Esophagus muscularis mucosa (tissue), 4 donors: ENCODE measurements at regions not wholly inside any gene's neighbourhood (a gene's known extent, or its start where the extent isn't known, plus 50 kb on each side); places are given as distances from the start of the nearest gene placed in this dataset.

Experiments
- DNase-seq: peaks from one replicate; pipeline ENCODE4 v3.0.0-alpha.2; 2017; ENCODE audit errors: extremely low spot score
- H3K27ac ChIP-seq, 4 donors: fragments of 200-600 bp; sonication (generic); replicated peaks in 1 of 4; 1 replicate in 3 of 4; 2 replicates in 1 of 4; pipeline ENCODE4 v1.5.1; 2016 to 2019; ENCODE audit warnings: mild to moderate bottlenecking in 1 of 4
- H3K27me3 ChIP-seq, 4 donors: fragments of 200-600 bp; sonication (generic); one replicate each; pipeline versions ENCODE4 v1.5.1 to v1.6.0; 2016 to 2019
- H3K36me3 ChIP-seq, 4 donors: fragments of 200-600 bp; sonication (generic); one replicate each; pipeline ENCODE4 v1.5.1; 2016 to 2019
- H3K4me1 ChIP-seq, 4 donors: fragments of 200-600 bp; sonication (generic); one replicate each; pipeline ENCODE4 v1.5.1; 2016 to 2019
- H3K4me3 ChIP-seq, 4 donors: fragments of 200-600 bp; sonication (generic); 1 replicate in 2 of 4; 2 replicates in 2 of 4; pipeline ENCODE4 v1.5.1; 2016 to 2019; ENCODE audit warnings: mild to moderate bottlenecking in 4 of 4, moderate library complexity in 1 of 4
- H3K9me3 ChIP-seq, 4 donors: fragments of 200-600 bp; sonication (generic); 1 replicate in 3 of 4; 2 replicates in 1 of 4; pipeline ENCODE4 v1.5.1; 2016 to 2019
- CTCF ChIP-seq, 3 experiments: fragments of 200-600 bp in 2 of 3; fragments of 450-650 bp in 1 of 3; sonication (generic) in 2 of 3; IDR thresholded peaks; one replicate each; pipeline ENCODE4 v1.5.1; 2017 to 2019; ENCODE audit warnings: antibody characterized with exemption in 3 of 3, mild to moderate bottlenecking in 2 of 3, moderate library complexity in 1 of 3
- EP300 ChIP-seq: sonication (generic); formaldehyde crosslinking; IDR thresholded peaks from one replicate; pipeline ENCODE4 v1.6.1; 2017; ENCODE audit warnings: antibody characterized with exemption
- POLR2A ChIP-seq: fragments of 450-650 bp; IDR thresholded peaks from one replicate; pipeline ENCODE4 v1.6.1; 2017; ENCODE audit warnings: antibody characterized with exemption, moderate library complexity, mild to moderate bottlenecking, low read depth
- POLR2AphosphoS5 ChIP-seq, 2 donors: sonication (generic); formaldehyde crosslinking; IDR thresholded peaks; one replicate each; pipeline ENCODE4 v1.6.1; 2017; ENCODE audit warnings: antibody characterized with exemption in 2 of 2
- WGBS: methylation state at CpG from one replicate; pipeline ENCODE4 v1.1.5; 2018; 5-methylcytosine and 5-hydroxymethylcytosine counted together
- intact Hi-C: fragments of 100-400 bp; cut with DNase I; formaldehyde crosslinking; loops from one replicate; pipeline ENCODE4 v1.15.1; 2023

GRCh38 chr7:35995334-35995733 lies 157.7 kb upstream of the EEPD1 start:
- intact Hi-C loops, result no loop called here
- H3K27me3 ChIP-seq, result no peaks in the 10 kb centered on the region
- peaks cover 0 to 6% (median 0%) of the 10 kb centered on the region in 4 donors for H3K4me1 ChIP-seq
- DNase-seq, result peak; percentile 70
- H3K27ac ChIP-seq, result no peak overlapping the region
- no peaks in the 10 kb centered on the region for H3K9me3 ChIP-seq
- H3K4me3 ChIP-seq, result no peak overlapping the region
- TF ChIP-seq CTCF (IDR thresholded peaks at IDR 0.05) (no peak), EP300 (no peak), POLR2AphosphoS5 (IDR thresholded peaks at IDR 0.05) (no peak), POLR2A (no peak)
- 86% methylated on average over 4 of the region's 4 CpGs for WGBS
- H3K36me3 ChIP-seq, result no peaks in the 10 kb centered on the region

GRCh38 chr7:35998481-35998880 lies 154.6 kb upstream of the EEPD1 start:
- H3K27ac ChIP-seq, result no peak overlapping the region
- no peaks in the 10 kb centered on the region for H3K9me3 ChIP-seq
- no peak overlapping the region for H3K4me3 ChIP-seq
- no peak for TF ChIP-seq POLR2AphosphoS5 (IDR thresholded peaks at IDR 0.05)
- TF ChIP-seq POLR2A, result no peak
- no peak for TF ChIP-seq EP300
- no peak for TF ChIP-seq CTCF (IDR thresholded peaks at IDR 0.05)
- 91% methylated on average over 5 of the region's 5 CpGs for WGBS
- intact Hi-C loops, result no loop called here
- H3K4me1 ChIP-seq, result peaks cover 0 to 6% (median 0%) of the 10 kb centered on the region in 4 donors
- no peaks in the 10 kb centered on the region for H3K36me3 ChIP-seq
- peak; percentile 62 for DNase-seq
- no peaks in the 10 kb centered on the region for H3K27me3 ChIP-seq

GRCh38 chr7:36001546-36001945 lies 151.5 kb upstream of the EEPD1 start:
- no peak overlapping the region for H3K27ac ChIP-seq
- peak; percentile 50 for DNase-seq
- no peak overlapping the region for H3K4me3 ChIP-seq
- WGBS, result 99% methylated on average over 3 of the region's 3 CpGs
- no peaks in the 10 kb centered on the region for H3K4me1 ChIP-seq
- TF ChIP-seq EP300, result no peak
- no peak for TF ChIP-seq CTCF (IDR thresholded peaks at IDR 0.05)
- TF ChIP-seq POLR2AphosphoS5 (IDR thresholded peaks at IDR 0.05), result no peak
- TF ChIP-seq POLR2A, result no peak
- intact Hi-C loops, result no loop called here
- H3K36me3 ChIP-seq, result no peaks in the 10 kb centered on the region
- H3K27me3 ChIP-seq, result no peaks in the 10 kb centered on the region
- no peaks in the 10 kb centered on the region for H3K9me3 ChIP-seq

- Histone ChIP-seq H3K4me3 (no peak overlapping the region), H3K27me3 (no peaks in the 10 kb centered on the region), H3K36me3 (no peaks in the 10 kb centered on the region), H3K27ac (no peak overlapping the region), H3K9me3 (no peaks in the 10 kb centered on the region), H3K4me1 (no peaks in the 10 kb centered on the region)
- TF ChIP-seq EP300 (no peak), CTCF (IDR thresholded peaks at IDR 0.05) (no peak), POLR2AphosphoS5 (IDR thresholded peaks at IDR 0.05) (no peak), POLR2A (no peak)
- DNase-seq, result peak; percentile 14
- intact Hi-C loops, result no loop called here
- WGBS, result 94% methylated on average over 2 of the region's 2 CpGs
Observed at GRCh38 chr7:36002900-36003299, 150.2 kb upstream of the EEPD1 start.

GRCh38 chr7:36003343-36003742 lies 149.7 kb upstream of the EEPD1 start:
- WGBS, result 100% methylated on average over 1 of the region's 1 CpG
- Histone ChIP-seq H3K27me3 (no peaks in the 10 kb centered on the region), H3K27ac (no peak overlapping the region), H3K4me1 (no peaks in the 10 kb centered on the region), H3K36me3 (no peaks in the 10 kb centered on the region), H3K9me3 (no peaks in the 10 kb centered on the region), H3K4me3 (no peak overlapping the region)
- no peak for DNase-seq
- intact Hi-C loops, result no loop called here
- TF ChIP-seq POLR2AphosphoS5 (IDR thresholded peaks at IDR 0.05) (no peak), CTCF (IDR thresholded peaks at IDR 0.05) (no peak), EP300 (no peak), POLR2A (no peak)
